Natural killer cell (primary cell): ENCODE measurements at regions not wholly inside any gene's neighbourhood (a gene's known extent, or its start where the extent isn't known, plus 50 kb on each side); places are given as distances from the start of the nearest gene placed in this dataset.

Experiments
- ATAC-seq, 3 donors: fragments of 150-1000 bp in 2 of 3; fragments of 200-7000 bp in 1 of 3; cut with Tn5 transposase; 1 replicate in 1 of 3; 2 replicates in 2 of 3; pipeline ENCODE4 v1.10.0; 2021; ENCODE audit warnings: mild to moderate bottlenecking in 2 of 3, moderate library complexity in 2 of 3
- DNase-seq, 2 donors: peaks; one replicate each; pipeline versions ENCODE4 v3.0.0 to v3.0.0-alpha.2; 2013 to 2021; ENCODE audit warnings: mixed read lengths in 1 of 2
- H3K27ac ChIP-seq: one replicate; pipeline ENCODE4 v1.5.1; 2013; ENCODE audit warnings: mild to moderate bottlenecking, low read length
- H3K27me3 ChIP-seq: one replicate; pipeline ENCODE4 v1.6.1; 2013; ENCODE audit warnings: low read length; ENCODE audit not compliant: control insufficient read depth, insufficient read depth
- H3K36me3 ChIP-seq: one replicate; pipeline ENCODE4 v1.6.1; 2013; ENCODE audit warnings: low read length; ENCODE audit not compliant: control insufficient read depth, insufficient read depth
- H3K4me1 ChIP-seq: one replicate; pipeline ENCODE4 v1.6.1; 2013; ENCODE audit warnings: low read length; ENCODE audit not compliant: control insufficient read depth, insufficient read depth
- H3K4me3 ChIP-seq: one replicate; pipeline ENCODE4 v1.5.1; 2013; ENCODE audit warnings: low read length
- H3K9me3 ChIP-seq: one replicate; pipeline ENCODE4 v1.6.1; 2013; ENCODE audit warnings: low read length; ENCODE audit not compliant: control insufficient read depth, insufficient read depth
- H3K27ac Mint-ChIP-seq, 2 donors: one replicate each; pipeline ENCODE4 v1.8.0; 2022; ENCODE audit warnings: mild to moderate bottlenecking in 2 of 2, mixed read lengths in 2 of 2, moderate library complexity in 1 of 2
- H3K27me3 Mint-ChIP-seq, 2 donors: one replicate each; pipeline ENCODE4 v1.8.0; 2022; ENCODE audit warnings: low read depth in 2 of 2, mixed read lengths in 2 of 2
- H3K36me3 Mint-ChIP-seq: one replicate; pipeline ENCODE4 v1.8.0; 2022; ENCODE audit warnings: mixed read lengths
- H3K4me1 Mint-ChIP-seq, 2 donors: one replicate each; pipeline ENCODE4 v1.8.0; 2022; ENCODE audit warnings: mixed read lengths in 2 of 2
- H3K4me3 Mint-ChIP-seq: one replicate; pipeline ENCODE4 v1.8.0; 2022; ENCODE audit warnings: mild to moderate bottlenecking, moderate library complexity, mixed read lengths
- H3K9me3 Mint-ChIP-seq, 2 donors: one replicate each; pipeline ENCODE4 v1.8.0; 2022; ENCODE audit warnings: mixed read lengths in 2 of 2
- WGBS: methylation state at CpG from one replicate; pipeline ENCODE4 v1.1.7; 2013; ENCODE audit warnings: missing lambda C conversion rate; ENCODE audit not compliant: insufficient coverage; 5-methylcytosine and 5-hydroxymethylcytosine counted together
- intact Hi-C: fragments of 100-400 bp; cut with micrococcal nuclease; formaldehyde crosslinking; loops from one replicate; pipeline ENCODE4 v1.14.2; 2022
- TF ChIP-seq, protein P1 (sequence below): fragments of 200-600 bp; IDR thresholded peaks from one replicate; pipeline ENCODE4 v1.8.0; 2022; ENCODE audit warnings: antibody characterized with exemption

DNA sequence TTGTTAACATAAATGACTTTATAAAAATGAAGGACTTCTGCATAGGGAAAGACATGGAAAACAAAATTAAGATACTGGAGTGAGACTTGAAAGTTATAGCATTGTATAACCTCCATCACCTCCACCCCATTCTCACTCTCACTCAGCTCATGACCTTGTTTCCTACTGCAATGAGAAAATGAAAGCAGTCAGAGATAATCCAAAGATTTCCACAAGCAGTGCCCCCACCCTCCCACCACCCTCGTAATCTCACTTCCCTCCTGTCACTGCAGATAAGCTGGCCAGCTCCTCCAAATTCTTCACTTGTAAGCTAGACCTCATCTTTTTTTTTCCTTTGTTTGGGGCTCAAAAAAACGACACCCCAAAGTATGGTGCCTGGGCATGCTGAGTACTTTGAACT is 52.9 kb upstream of the PROKR2 start:
- Mint-ChIP-seq H3K4me3 (no peak overlapping the region), H3K4me1 (peaks cover 0 to under 1% of the 10 kb centered on the region in 2 donors), H3K27ac (no peak overlapping the region), H3K9me3 (peaks cover 4% of the 10 kb centered on the region in 2 donors), H3K27me3 (peaks cover 27 to 29% of the 10 kb centered on the region in 2 donors), H3K36me3 (peaks cover 4% of the 10 kb centered on the region)
- TF ChIP-seq, protein P1, sequence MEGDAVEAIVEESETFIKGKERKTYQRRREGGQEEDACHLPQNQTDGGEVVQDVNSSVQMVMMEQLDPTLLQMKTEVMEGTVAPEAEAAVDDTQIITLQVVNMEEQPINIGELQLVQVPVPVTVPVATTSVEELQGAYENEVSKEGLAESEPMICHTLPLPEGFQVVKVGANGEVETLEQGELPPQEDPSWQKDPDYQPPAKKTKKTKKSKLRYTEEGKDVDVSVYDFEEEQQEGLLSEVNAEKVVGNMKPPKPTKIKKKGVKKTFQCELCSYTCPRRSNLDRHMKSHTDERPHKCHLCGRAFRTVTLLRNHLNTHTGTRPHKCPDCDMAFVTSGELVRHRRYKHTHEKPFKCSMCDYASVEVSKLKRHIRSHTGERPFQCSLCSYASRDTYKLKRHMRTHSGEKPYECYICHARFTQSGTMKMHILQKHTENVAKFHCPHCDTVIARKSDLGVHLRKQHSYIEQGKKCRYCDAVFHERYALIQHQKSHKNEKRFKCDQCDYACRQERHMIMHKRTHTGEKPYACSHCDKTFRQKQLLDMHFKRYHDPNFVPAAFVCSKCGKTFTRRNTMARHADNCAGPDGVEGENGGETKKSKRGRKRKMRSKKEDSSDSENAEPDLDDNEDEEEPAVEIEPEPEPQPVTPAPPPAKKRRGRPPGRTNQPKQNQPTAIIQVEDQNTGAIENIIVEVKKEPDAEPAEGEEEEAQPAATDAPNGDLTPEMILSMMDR: no peak
- no peak for ATAC-seq
- Histone ChIP-seq H3K4me1 (no peaks in the 10 kb centered on the region), H3K9me3 (peaks cover 5% of the 10 kb centered on the region), H3K36me3 (no peaks in the 10 kb centered on the region), H3K4me3 (no peak overlapping the region), H3K27ac (no peak overlapping the region), H3K27me3 (no peaks in the 10 kb centered on the region)
- no peak for DNase-seq
- intact Hi-C loops: no loop called here
- WGBS: 16% methylated on average over 2 of the region's 2 CpGs
